Fibroblast of peridontal ligament (primary cell): ENCODE measurements at regions not wholly inside any gene's neighbourhood (a gene's known extent, or its start where the extent isn't known, plus 50 kb on each side); places are given as distances from the start of the nearest gene placed in this dataset.

Source experiments
- DNase-seq: peaks from one replicate; pipeline ENCODE4 v3.0.0-alpha.2; 2010; ENCODE audit errors: extremely low read depth

- peak; percentile 52 for DNase-seq
These were observed 148.8 kb downstream of the TMEM30B start for GRCh38 chr14:61132336-61132735.

GRCh38 chr14:61130512-61131260 is 149.6 kb downstream of the SLC38A6 start:
- no peak for DNase-seq

DNA sequence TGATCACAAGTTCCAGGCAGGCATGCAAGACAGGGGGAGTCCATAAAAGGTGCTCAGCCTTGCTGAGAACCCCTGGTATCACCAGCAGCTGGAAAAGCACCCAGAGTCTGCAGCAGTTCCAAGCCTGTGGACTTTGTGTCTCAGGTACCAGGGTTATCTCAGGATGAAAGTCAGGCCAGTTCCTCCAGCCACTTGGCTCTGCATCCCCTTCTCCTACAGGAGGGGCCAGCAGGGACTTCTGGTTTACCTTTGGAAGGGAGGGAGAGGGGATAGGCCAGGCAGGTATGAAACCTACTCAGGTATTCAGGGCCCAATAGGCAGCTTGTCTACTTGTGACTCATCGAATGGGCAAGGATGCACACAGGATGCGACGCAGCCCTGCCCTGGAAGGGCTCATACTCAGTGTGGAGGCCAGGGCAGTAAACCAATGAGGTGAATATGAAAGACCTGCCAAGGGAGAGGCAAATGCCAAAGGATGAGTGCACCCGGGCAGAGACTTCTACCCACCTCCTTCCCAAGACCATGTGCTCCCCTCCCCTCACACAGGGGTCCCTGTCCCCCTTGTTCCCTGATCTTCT is 148.2 kb downstream of the SLC38A6 start:
- no peak for DNase-seq

GRCh38 chr14:61128382-61129167 is 147.5 kb downstream of the SLC38A6 start:
- no peak for DNase-seq

DNA sequence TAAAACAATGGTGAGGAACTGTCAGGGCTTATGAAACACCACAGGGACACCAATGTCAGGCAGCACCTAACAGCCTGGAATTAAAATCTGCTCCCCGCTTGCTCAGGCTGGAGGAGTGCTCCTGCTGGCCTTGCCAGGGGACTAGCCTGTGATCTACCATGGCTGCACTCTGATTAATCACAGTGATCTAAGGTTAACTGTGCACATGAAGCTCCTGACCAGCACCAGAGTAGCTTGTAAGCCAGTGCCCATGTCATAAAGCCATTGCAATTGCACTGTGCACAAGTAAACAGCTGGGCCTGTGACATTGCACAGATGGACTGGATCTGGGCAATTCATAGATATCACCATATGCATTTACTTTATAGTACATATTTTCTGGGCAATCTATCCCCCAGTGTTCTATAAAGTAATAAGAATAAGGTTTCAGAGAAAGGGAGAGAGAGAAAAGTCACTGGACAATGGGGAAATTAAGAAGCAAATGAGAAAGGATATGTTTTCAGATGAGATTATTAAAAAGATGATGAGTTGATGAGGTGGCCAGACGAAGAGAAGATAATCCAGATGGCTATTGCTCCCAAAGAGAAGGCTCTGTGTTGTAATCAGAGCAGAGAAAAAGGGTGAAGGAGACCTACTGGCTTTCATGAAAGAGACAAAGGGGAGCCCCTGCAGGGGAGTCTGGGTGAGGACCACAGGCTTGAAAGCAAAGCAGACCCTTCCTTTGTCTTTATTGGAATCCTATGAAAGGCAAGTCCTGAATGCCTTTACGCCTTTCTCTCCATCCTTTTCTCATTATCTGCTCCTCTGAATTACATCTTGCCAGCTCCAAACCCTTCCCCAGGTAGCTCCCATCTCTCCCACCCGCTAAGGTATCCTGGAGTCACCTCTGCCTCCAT is 145.8 kb downstream of the SLC38A6 start:
- no peak for DNase-seq

DNA sequence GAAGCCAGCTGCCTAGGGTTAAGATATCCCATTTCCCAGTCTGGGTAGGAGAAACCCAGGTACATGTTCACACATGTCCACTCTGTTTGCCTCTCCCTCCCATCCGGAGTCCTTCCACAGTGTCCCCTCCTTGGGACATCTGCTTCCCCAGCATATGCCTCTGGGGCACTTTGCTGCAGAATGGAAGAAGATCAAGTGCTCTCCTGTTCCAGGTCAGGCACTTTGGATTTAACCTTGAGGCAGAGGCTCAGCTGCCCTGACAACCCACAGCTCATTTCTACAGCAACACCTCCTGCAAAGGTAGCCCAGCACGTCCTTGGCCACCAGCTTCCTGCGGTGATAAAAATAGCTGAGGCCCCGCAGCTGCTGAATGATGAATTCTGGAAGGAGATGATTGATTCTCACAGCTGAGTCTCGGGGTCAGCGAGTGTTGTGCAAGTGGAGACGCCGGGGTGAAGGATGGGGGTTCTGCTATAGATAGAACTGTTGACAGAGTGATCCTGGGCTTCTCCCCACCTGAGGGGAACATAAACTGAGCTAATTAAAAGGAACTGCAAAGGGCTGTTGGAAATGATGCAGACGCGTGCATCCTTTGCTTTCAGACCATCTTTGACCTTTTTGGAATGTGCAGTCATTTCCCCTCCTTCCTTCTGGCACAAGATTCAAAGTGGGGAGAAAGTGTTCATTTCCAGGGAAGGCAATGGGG is 145.0 kb downstream of the SLC38A6 start:
- DNase-seq, result no peak

DNA sequence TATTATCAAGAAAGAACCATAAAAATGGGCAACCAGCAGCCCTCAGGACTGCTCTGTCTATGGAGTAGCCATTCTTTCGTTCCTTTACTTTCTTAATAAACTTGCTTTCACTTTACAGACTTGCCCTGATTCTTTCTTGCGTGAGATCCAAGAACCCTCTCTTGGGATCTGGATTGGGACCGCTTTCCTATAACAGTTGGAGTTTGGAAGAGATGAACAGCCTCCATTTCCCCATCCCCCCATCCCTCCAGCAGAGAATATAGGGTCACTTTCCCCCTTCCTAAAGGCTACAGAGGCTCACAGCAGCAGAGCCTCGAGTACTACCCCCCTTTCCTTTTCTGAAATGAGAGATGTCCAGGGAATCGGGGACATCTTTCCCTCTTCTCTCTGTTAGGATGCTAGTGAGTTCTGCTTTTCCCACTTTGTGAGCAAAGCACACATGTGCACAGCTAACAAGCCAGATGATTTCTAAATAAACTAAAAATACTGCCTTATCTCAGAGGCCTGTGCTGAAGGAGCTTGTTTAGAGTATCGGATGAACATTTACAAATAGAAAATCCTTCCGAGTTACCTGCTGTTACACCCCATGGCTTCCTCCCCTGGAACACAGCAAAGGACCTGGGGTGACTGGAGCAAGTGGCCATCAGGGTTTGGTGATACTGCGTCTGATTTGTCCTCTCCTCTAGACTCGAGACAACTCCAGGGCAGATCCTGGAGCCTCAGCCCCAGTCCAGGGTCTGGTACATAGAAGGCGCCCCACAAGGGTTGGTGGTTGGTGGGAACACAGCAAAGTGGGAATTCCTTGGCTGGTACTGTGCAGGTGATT is 144.2 kb downstream of the SLC38A6 start:
- no peak for DNase-seq

DNA sequence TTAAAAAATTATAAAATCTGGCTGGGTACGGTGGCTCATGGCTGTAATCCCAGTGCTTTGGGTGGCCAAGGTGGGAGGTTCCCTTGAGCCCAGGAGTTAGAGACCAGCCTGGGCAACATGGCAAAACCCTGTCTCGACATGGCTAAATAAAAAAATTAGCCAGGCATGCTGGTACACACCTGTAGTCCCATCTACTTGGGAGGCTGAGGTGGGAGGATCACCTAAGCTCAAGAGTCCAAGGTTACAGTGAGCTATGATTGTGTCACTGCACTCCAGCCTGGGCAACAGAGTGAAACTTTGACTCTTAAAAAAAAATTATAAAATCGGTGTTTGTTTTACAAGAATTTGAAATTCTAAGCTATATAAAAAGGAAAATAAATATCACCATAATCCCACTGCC is 141.8 kb downstream of the SLC38A6 start:
- no peak for DNase-seq

DNA sequence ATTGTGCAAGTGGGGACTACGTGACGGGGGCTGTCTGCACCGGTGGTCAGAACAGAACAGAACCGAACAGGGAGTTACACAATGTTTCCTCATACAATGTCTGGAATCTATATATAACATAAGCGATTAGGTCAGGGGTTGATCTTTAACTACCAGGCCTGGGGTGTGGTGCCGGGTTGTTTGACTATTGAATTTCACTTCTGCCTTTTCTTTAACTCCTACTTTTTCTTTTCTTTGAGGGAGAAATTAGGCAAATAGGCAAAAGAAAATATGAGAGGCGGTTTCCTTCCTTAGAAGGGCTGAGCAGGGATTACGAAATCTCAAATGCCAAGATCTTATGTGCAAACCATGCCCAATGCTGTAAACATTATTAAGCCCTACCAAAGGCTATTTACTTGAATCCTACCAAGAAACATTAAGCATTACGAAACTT is 140.3 kb downstream of the SLC38A6 start:
- DNase-seq, result peak; percentile 47

GRCh38 chr14:61120576-61120975 is 139.5 kb downstream of the SLC38A6 start:
- peak; percentile 61 for DNase-seq

DNA sequence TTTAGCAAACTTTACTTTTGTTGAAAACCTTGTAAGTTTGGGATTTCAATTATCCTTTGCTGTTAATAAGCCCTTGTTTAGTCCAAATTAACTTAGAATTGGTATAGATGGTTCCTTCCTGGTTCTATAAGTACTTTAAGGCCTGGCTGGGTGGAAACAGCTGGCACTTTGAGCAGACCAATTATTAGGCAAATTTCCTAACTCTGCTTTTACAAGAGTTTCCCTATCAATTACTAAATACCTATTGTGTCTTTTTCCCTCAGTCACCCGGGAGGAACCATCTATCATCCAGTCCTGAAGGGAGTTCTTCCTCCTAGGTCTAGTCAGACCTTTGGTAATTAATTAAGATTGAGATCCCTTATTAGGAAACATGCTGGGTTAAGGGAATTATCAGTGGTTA is 138.0 kb downstream of the SLC38A6 start:
- DNase-seq, result no peak

- no peak for DNase-seq
These were observed 135.3 kb downstream of the SLC38A6 start for GRCh38 chr14:61116369-61116768.

- no peak for DNase-seq
These were observed 132.6 kb downstream of the SLC38A6 start for GRCh38 chr14:61113561-61114225.

DNA sequence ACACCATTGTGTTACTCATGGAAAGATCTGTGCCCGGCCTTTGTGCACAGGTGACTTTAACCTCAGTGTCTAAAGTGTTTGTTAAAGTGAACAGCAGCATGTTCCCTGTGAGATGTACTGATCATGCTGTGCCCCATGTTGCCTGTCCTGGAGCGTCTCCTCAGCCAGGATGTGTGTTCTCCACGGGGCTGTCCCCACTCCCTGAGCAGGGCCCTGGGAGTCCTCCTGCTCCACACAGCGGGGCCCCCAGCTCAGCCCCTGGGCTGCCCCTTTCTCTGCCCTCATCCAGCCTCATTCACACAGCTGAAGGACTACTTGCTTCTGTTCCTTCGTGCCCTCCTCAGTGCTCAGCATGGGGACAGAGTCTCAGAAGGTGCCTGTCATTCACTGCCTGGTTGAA is 131.5 kb downstream of the SLC38A6 start:
- DNase-seq, result no peak

DNA sequence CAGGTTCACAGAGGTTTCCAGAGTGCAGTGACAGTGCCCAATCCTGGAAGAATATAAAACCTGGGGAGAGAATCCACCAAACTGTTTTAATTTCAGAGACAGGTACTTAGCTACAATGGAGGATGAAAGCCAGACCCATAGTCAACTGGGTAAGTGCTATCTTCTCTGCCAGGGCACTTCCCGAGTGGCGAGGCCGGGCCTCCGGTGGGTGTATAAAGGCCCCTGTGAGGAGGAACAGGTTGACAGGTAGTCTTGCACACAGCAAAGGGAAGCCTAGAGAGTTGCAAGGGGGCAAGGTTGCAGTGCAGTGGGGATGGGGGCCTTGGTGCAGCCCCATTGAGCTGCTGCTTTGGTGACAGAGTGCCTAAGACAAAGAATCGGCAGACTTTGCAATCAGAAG is 130.7 kb downstream of the SLC38A6 start:
- DNase-seq, result no peak

GRCh38 chr14:61111209-61111665 is 130.2 kb downstream of the SLC38A6 start:
- DNase-seq, result no peak

- DNase-seq, result no peak
These were observed 129.5 kb downstream of the SLC38A6 start for GRCh38 chr14:61110316-61111082.

- no peak for DNase-seq
These were observed 128.2 kb downstream of the SLC38A6 start for GRCh38 chr14:61109288-61109687.
